ENCODE measurements at regions not wholly inside any gene's neighbourhood (a gene's known extent, or its start where the extent isn't known, plus 50 kb on each side); places are given as distances from the start of the nearest gene placed in this dataset.

- Histone ChIP-seq H3K27ac (no peak overlapping the region), H3K36me3 (no peaks in the 10 kb centered on the region), H3K27me3 (no peaks in the 10 kb centered on the region), H3K4me3 (no peak overlapping the region), H3K9me3 (no peaks in the 10 kb centered on the region), H3K4me1 (no peaks in the 10 kb centered on the region)
- no peak for TF ChIP-seq CTCF (IDR thresholded peaks at IDR 0.05)
- TF ChIP-seq EP300 (IDR thresholded peaks at IDR 0.05) = no peak
- no peak for TF ChIP-seq POLR2A (IDR thresholded peaks at IDR 0.05)
- WGBS, 2 donors = 91 to 92% methylated on average over 3 of the region's 3 CpGs
- DNase-seq (ENCODE audit: low spot score in 2 of 2) = no peak
Observed at GRCh38 chrX:39556056-39556455, 541.7 kb downstream of the BCOR start.

GRCh38 chrX:39559229-39559628 lies 538.5 kb downstream of the BCOR start:
- H3K4me3 ChIP-seq = no peak overlapping the region
- 73 to 74% methylated on average over 4 of the region's 4 CpGs for WGBS, 2 donors
- no peaks in the 10 kb centered on the region for H3K36me3 ChIP-seq
- H3K27me3 ChIP-seq = no peaks in the 10 kb centered on the region
- H3K27ac ChIP-seq = no peak overlapping the region
- DNase-seq (ENCODE audit: low spot score in 2 of 2) = no peak
- TF ChIP-seq CTCF (IDR thresholded peaks at IDR 0.05) (no peak), POLR2A (IDR thresholded peaks at IDR 0.05) (no peak), EP300 (IDR thresholded peaks at IDR 0.05) (no peak)
- H3K4me1 ChIP-seq = no peaks in the 10 kb centered on the region
- H3K9me3 ChIP-seq = no peaks in the 10 kb centered on the region

- no peaks in the 10 kb centered on the region for H3K9me3 ChIP-seq
- no peak overlapping the region for H3K4me3 ChIP-seq
- TF ChIP-seq CTCF (IDR thresholded peaks at IDR 0.05) = no peak
- H3K36me3 ChIP-seq = no peaks in the 10 kb centered on the region
- no peak overlapping the region for H3K27ac ChIP-seq
- DNase-seq (ENCODE audit: low spot score in 2 of 2) = no peak
- no peaks in the 10 kb centered on the region for H3K27me3 ChIP-seq
- no peaks in the 10 kb centered on the region for H3K4me1 ChIP-seq
- WGBS, 2 donors = 65 to 77% methylated on average over 12 of the region's 12 CpGs
Observed at GRCh38 chrX:39560271-39560670, 537.5 kb downstream of the BCOR start.

GRCh38 chrX:39563178-39563577 lies 534.6 kb downstream of the BCOR start:
- TF ChIP-seq CTCF (IDR thresholded peaks at IDR 0.05) = no peak
- TF ChIP-seq POLR2A (IDR thresholded peaks at IDR 0.05) = no peak
- no peak for TF ChIP-seq EP300 (IDR thresholded peaks at IDR 0.05)
- H3K4me3 ChIP-seq = no peak overlapping the region
- no peaks in the 10 kb centered on the region for H3K36me3 ChIP-seq
- H3K27ac ChIP-seq = no peak overlapping the region
- no peaks in the 10 kb centered on the region for H3K4me1 ChIP-seq
- H3K27me3 ChIP-seq = no peaks in the 10 kb centered on the region
- H3K9me3 ChIP-seq = no peaks in the 10 kb centered on the region
- DNase-seq (ENCODE audit: low spot score in 2 of 2) = no peak

GRCh38 chrX:39564751-39565150 lies 533.0 kb downstream of the BCOR start:
- Histone ChIP-seq H3K4me1 (no peaks in the 10 kb centered on the region), H3K9me3 (no peaks in the 10 kb centered on the region), H3K27me3 (no peaks in the 10 kb centered on the region), H3K4me3 (no peak overlapping the region), H3K27ac (no peak overlapping the region), H3K36me3 (no peaks in the 10 kb centered on the region)
- DNase-seq (ENCODE audit: low spot score in 2 of 2) = no peak
- TF ChIP-seq CTCF (IDR thresholded peaks at IDR 0.05) (no peak), EP300 (IDR thresholded peaks at IDR 0.05) (no peak), POLR2A (IDR thresholded peaks at IDR 0.05) (no peak)
- 72 to 82% methylated on average over 3 of the region's 3 CpGs for WGBS, 2 donors
